ENCODE measurements at regions not wholly inside any gene's neighbourhood (a gene's known extent, or its start where the extent isn't known, plus 50 kb on each side); places are given as distances from the start of the nearest gene placed in this dataset.
"Not testable (repeated sequence)": the region's sequence is repeated elsewhere in the genome, so short reads cannot be mapped to it uniquely, and the experiment has no call there.

DNA sequence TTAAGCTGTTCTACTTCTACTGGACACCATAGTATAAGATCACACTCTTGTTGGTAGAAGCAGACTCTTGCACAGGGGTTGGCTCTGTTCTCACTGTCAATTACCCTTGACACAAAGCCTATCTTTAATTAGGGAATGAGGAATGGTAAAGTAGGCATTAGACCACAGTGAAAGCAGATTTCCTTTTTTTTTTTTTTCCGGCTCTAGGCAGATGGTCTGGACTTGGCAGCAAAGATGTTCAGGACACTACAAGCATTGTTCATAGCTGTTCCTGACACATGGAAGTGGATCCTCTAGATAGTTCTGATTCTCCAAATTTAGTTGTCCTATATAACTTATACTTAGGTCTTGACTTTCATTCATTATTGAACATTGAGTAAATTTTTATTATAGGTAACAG, 672.2 kb upstream of the CELF4 start:
- DNase-seq (ENCODE audit: low read depth in 1 of 2, low spot score in 1 of 2): no peak

DNA sequence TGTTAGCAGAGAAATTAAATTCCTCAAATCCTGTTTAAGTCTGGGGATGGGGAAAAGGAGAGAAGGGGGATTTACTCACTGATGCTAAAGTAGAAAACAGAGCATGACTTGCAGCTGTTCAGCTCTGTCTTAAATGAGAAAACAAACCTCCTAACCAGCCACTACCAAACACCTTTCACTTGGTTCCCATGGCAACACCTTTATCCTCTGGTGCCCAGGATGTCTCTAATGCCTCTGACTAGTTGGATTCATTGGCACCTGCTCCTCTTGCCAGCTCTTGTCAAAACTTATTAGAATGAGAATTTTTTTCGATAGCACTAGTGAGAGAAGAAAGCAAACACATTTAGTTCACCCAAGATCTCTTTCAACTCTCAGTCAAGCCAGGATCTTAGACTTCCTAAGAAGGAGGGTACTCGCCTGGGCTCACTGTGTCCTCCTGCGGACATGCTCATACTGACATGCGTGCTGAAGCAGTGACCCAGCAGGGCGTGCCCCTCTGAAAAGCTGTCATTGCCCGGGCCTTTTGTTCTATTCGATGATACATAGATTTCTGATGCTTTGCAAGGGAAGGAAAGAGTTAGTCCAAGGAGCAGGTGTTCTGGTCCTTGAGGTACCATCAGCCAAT, 656.0 kb upstream of the CELF4 start:
- DNase-seq (ENCODE audit: low read depth in 1 of 2, low spot score in 1 of 2): no peak

DNA sequence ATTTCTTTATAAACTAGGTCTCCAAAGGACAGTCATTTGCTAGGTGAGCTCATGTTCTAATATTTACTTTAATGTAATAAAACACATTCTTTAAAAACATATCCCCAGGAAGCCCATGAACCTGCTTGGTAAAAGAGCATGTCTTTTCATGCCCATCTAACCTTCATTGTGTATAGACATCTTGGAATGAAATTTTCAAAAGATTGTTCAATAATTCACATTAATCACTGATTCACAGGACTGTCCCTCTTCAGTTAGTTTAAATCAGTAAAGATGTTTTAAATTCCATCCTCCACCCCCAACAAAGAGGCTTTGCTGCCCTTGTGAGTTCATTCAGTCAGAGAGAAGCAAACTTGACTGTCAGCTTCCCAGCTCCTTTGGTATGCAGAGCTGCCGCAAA, 633.4 kb upstream of the CELF4 start:
- DNase-seq (ENCODE audit: low read depth in 1 of 2, low spot score in 1 of 2): no peak

DNA sequence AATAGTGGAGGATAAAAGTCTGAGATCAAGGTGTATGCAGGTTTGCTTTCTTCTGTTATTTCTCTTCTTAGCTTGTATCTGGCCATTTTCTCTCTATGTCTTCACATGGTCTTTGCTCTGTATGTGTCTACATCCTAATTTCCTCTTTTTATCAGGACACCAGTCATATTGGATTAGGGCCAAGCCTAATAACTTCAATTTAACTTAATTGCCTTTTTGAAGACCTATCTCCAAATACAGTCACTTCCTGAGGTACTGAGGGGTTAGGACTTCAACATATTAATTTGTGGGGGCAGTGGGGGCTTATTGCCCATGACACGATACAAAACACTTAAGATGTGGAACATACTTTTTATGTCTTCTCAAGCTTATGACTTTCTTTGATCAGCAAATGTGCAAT, 632.9 kb upstream of the CELF4 start:
- DNase-seq (ENCODE audit: low read depth in 1 of 2, low spot score in 1 of 2): no peak

DNA sequence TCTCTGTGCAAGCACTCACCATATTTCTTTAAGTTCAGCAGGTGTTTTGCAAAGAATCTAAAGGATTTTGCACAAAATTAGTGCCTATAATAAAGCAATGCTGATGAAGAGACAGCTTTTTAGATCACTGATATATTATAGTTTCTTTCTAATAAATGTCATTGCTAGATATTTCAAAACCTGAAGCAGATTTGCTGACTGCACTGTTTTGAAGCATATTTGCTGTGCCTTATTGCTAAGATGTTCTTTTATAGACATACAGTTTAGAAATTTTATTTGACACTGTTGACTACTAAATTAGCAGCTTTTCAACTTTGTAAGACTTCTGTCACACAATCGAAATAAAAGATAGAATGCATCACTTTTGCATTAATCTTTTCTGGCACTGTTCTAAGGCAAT, 620.9 kb upstream of the CELF4 start:
- no peak for DNase-seq (ENCODE audit: low read depth in 1 of 2, low spot score in 1 of 2)

DNA sequence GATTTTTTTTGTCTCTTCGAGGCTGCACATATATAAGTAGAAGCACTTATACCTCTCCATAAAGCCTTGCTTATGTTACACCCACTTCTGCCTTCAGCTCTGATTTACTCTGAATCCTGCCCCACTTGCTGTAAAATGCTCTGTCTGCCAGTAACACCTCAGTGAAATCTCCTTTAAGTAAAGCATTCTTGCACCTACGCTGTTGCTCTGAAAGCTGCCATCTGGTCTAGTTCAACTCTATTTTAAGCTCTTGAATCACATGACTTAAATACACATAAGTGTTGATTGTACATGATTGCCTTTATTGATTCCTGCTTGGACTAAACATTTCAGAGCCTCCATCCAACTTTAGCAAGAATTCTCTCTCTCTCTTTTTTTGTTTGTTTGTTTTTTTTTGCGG, 609.0 kb upstream of the CELF4 start:
- no peak for DNase-seq (ENCODE audit: low read depth in 1 of 2, low spot score in 1 of 2)

DNA sequence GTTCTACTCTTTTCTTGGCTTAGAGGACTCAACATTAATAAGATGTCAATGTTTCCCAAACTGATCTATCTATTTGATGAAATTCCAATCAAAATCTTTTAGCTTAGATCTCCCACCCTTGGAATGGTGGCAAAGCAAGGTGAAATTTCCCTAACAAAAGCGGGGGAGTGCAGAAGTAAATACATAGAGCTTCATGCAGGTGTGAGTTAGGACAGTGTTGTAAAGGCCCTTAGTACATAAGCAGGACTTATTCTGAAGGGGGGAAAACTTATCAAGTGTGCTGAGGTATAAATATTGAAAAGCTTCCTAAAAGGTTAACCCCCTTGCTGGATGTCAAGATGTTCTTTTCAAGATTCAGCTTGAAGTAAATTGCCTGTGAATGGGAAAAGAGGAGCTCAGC, 608.6 kb upstream of the CELF4 start:
- DNase-seq (ENCODE audit: low read depth in 1 of 2, low spot score in 1 of 2): no peak

DNA sequence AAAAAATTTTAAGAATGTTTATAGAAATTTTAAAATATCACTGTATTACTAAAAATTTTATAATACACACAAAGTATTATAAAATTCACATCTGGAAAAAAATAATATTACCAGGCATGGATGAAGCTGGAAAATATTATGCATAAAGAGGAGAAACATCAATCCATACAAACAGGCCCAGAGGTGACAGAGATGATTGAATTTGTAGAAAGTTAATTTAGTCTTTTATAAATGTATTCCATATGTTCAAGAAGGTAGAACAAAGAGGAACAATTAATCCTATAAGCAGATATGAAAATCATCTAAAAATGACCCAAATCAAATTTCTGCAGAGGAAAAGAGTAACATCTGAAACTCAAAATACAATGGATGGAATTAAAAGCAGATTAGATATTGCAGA, 605.2 kb upstream of the CELF4 start:
- DNase-seq (ENCODE audit: low read depth in 1 of 2, low spot score in 1 of 2): no peak

DNA sequence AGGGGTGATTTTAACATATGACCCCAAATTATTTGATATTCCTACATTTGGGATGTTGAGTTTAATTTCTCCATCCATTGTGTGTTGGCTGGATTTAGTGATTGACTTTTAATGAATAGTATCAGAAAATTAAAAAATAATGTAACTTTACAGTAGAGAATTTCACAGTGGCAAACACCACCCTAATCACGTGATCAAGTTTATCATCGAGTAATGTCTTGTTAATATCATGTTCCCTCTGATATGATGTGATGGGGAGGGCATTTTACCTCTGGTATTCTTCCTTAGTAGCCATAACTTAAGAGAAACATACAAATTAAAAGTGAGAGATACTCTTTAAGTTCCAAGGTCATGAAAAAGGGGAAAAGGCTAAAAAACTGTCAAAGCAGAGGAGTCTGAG, 602.0 kb upstream of the CELF4 start:
- no peak for DNase-seq (ENCODE audit: low read depth in 1 of 2, low spot score in 1 of 2)

DNA sequence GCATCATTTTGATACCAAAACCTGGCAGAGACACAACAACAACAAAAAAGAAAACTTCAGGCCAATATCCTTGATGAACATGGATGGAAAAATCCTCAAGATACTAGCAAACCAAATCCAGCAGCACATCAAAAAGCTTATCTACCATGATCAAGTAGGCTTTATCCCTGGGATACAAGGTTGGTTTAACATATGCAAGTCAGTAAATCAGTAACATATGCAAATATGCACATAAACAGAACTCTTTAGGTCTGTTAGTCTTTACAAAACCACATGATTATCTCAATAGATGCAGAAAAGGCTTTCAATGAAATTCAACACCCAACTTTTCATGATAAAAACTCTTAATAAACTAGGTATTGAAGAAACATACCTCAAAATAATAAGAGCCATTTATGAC, 587.5 kb upstream of the CELF4 start:
- DNase-seq (ENCODE audit: low read depth in 1 of 2, low spot score in 1 of 2): not testable (repeated sequence)

DNA sequence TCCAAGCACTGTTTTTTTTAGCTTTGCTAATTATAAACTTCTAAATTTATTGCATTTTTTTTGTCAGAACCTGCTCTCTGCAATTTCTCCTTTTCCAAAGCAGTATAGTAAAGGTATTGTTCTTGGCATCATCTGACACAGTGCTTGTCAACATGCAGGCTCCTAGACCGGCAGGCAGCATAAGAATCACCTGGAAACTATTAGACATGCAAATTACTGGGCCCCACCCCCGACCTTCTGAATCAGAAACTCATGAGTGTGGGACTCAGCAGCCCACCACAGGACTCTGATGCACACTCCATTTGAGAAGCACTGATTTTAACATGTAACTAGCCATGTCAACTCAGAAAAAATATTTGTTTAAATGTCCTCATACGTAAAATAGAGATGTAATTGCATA, 551.1 kb upstream of the CELF4 start:
- DNase-seq (ENCODE audit: low read depth in 1 of 2, low spot score in 1 of 2): no peak

DNA sequence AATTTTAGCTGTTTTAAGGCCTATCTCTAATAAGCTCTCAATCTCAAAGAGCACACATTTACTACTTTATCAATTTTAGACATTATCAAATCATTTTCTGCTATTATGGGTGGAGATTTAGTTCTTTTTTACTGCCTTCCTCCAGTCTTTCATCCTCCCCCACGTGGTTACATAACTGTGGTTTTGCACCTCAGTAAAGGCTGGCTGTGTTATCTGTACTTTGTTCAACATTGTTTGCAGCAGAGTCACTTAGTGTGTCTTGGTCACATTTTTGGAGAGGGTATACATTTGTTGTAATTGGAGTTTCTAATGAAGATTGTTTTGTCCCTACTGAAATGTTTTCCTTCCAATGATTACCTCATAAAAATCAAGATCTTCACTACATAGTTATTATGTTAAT, 549.6 kb upstream of the CELF4 start:
- DNase-seq (ENCODE audit: low read depth in 1 of 2, low spot score in 1 of 2): no peak

DNA sequence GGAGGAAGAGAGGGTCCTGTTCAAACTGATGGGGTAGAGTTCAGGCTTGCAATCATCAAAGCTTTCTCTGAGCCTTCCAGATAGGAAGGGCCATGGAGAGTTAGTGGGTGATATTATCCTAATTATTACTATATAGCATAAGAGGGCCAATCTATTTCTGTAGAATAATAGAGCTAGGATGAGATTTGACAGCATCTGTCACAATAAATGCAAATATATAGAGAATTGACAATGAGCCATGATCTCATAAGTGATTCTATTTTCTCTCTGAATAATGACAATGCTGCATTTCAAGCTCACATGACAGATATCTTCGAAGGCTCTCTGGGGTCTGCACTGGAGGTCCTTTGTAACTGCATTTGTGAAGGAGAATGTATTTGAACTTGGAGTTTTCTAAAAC, 521.9 kb upstream of the CELF4 start:
- DNase-seq (ENCODE audit: low read depth in 1 of 2, low spot score in 1 of 2): no peak

DNA sequence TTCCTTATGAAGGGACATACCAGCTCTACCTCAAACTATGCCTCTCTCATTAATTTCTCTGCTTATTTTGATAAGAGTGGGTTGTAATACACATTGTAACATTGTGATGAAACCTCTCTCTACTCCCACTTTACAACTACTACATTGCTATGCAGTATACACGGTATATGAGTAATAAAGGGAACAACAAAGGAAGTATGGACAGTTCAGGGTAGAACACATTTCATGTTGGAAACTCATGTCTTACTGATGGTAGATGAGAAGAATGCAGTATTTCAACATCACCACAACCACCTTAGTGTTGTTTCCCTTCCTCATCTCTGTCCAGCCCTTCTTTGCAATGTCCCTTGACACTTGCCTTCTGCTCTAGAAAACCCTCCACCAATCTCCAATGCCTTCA, 515.9 kb upstream of the CELF4 start:
- DNase-seq (ENCODE audit: low read depth in 1 of 2, low spot score in 1 of 2): no peak

DNA sequence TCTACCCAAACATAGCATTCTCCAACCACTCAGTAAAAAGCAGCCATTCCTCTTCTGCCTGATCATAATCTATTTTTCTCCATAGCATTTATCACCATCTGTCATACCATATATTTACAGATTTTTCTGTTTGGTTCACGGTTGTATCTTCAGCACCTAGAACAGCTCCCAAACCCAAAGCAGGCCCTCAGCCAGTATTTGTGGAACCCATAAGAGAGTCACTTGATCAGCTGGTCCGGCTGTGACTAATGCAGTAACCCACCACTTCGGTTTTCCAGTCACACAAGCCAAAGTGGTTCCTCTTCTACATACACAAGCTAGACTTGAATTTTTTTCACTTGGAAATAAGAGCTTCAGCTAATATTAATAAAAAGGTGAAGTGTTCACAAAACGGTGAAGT, 511.6 kb upstream of the CELF4 start:
- DNase-seq (ENCODE audit: low read depth in 1 of 2, low spot score in 1 of 2): no peak

DNA sequence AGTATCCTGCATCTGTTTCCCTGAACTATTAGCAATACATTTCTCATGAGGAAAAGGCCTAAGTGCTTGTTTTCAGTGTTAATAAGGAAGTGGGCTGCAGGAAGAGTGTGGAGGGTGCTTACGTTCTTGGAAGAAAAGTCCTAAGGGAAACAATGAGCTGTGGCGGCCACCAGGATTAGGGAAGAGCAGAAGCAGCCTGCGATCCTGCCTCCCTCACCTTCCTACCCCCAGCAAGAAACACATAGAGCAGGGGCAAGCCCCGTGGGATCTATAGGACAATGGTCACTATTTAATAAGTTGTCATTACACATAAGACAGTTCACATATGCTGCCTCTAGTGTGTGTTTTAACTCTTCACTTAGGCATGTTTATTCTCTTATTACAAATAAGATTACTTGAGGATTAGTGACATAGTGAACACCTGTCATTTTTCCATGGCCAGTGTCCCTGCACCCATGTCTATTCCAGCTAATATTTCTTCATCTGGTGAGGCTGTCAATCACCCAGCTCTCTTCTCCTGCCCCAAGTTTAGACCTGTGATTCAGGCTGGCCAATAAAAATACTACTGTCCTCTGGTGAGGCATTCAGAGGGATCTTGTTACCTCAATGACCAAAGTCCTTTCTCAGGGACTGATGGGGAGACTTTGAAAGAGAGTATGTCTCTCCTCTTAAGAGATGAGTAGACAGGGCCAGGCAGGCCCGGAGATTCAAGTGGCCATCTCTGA, 510.9 kb upstream of the CELF4 start:
- DNase-seq (ENCODE audit: low read depth in 1 of 2, low spot score in 1 of 2): no peak

DNA sequence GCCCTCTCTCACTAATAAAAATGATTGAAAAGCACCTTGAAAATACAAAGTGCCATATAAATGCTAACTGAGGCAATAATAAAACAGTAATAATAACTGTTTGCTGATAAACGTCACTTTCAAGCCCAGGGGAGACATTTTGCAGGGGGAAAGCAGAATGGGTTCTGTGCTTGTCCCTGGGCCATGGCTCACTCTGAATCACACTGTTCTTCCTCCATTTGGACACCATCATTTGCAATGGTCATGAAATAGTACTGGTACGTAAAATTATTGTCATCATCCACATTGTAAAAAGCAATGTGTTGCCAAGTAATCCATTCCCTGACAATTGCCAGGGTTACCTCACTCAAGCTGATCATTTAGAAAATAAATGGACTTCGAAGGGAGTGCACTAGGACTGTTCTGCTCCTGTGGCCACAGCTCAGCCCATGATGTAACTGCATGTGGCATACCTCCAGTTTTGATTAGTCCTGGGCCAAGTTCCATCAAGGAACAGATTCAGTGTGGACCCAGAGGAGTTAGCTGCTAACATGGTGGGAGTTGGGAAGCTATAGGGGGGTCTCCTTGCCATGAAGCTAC, 508.8 kb upstream of the CELF4 start:
- DNase-seq (ENCODE audit: low read depth in 1 of 2, low spot score in 1 of 2): no peak

DNA sequence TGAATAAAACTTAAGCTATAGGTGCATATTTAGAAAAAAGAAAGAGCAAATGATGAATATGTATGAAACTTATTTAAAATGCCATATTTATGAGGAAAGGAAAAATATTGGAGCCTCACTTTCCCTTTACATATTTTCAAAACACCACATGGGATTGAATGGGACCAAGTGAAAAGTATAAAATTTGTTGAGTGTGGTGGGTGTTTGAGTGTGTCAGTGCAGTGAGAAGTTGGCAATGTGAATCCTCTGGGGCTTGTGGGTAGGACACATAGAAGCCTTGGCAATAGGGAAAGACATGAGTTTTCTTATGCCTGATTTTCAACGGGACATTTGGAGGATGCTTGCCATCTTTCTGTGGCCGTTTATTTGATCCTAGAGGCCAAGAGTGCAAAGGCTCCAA, 502.2 kb upstream of the CELF4 start:
- no peak for DNase-seq (ENCODE audit: low read depth in 1 of 2, low spot score in 1 of 2)

DNA sequence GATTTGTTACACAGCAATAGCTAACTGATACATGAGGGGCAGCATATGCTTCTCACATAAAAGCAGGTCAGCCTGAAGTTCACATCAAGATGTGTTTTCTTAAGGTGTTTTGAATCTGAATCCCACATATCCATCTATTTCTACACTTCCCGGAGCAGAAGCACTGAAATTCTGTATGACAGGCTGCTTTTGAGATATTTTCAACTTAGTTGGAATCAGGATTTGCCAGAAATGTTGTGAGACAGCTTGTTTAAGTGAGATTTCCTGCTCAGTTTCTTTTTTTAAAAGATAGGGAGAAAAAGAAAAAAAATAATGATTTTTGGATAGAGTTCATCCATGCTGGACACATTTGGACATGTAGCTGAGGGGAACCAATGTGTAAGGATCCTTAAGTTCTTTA, 501.5 kb upstream of the CELF4 start:
- no peak for DNase-seq (ENCODE audit: low read depth in 1 of 2, low spot score in 1 of 2)

DNA sequence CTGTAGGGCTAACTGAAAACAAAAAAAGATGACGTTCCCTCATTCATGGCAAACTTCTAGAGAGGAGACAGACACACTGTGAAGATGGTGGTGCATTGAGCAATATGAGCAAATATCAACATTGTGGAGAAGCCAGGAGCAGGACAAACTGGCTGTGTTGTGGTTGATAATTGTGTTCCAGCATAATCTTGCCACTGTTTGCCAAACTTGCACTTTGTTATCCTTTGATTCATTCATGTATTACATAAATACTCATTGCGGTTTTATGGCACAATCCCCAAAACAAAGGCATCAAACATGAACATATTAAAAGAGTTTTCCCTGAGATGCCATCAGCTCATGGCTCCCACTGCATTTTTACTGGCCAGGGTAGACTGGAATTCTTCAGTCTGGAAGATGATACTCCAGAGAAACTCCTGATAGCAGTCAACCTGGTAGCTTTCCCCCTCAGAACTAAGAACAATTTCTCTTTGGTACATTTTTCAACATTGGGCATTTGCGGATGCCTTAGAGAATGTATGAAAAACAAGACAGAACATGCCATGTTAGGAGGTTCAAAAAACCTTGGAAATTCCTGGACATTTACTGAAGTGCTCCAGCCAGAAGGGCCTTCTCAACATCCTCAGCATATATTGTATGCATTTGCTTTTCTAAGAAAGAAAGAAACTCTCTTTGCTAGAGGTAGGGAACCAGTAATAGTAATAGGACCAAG, 487.4 kb upstream of the CELF4 start:
- no peak for DNase-seq (ENCODE audit: low read depth in 1 of 2, low spot score in 1 of 2)

DNA sequence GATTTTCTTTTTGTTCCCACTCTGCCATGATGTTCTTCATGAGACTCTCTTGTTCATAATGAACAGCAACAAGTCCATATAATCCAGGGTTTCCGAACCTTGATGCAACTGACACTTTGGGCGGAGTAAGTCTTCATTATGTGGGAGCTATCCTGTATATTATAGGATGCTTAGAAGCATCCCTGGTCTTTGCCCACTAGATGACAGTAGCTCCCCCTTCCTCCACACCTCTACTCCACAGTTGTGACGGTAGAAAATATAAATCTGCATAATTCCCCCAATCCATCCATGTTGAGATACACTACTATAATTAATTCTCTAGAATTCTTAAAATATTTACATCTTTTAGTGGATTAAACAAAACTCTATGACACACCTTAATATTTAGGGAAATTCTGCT, 482.2 kb upstream of the CELF4 start:
- no peak for DNase-seq (ENCODE audit: low read depth in 1 of 2, low spot score in 1 of 2)

DNA sequence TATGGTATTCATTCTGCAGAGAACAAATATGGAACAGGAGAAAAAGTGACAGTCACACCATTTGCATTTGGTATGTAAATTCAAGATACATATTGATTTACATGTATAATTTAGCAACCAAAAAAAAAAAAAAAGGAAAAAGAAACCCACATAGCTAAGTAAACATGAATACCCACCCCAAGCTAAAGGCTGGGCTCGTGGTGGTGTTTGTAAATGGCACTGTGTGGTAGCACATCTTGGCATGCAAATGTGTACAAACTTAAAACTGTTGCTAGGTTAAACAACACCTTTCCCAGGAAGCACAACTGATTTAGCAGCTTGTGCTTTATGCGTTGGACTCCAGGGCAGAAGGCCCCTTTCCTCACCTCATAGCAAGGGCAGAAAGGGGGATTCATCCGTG, 481.1 kb upstream of the CELF4 start:
- DNase-seq (ENCODE audit: low read depth in 1 of 2, low spot score in 1 of 2): no peak

Data from stimulated activated CD4-positive, alpha-beta T cell treated with anti-CD3 and anti-CD28 coated beads, Interleukin-15, amount 100 ng/mL, for 1 hour (primary cell).